MM.1S (cell line): ENCODE measurements at regions not wholly inside any gene's neighbourhood (a gene's known extent, or its start where the extent isn't known, plus 50 kb on each side); places are given as distances from the start of the nearest gene placed in this dataset.

Experiments
- DNase-seq: peaks from one replicate; pipeline ENCODE4 v3.0.0-alpha.2; 2015
- H2AFZ ChIP-seq: fragments of 300-600 bp; sonication (generic); 2 replicates; pipeline ENCODE4 v1.6.0; 2016; ENCODE audit warnings: antibody characterized with exemption, low read length
- H3F3A ChIP-seq: fragments of 300-600 bp; sonication (generic); 2 replicates; pipeline ENCODE4 v1.6.1; 2016; ENCODE audit warnings: mild to moderate bottlenecking, antibody characterized with exemption, low read length, moderate library complexity, mixed read lengths; ENCODE audit not compliant: insufficient read depth
- H3K27ac ChIP-seq: fragments of 300-600 bp; sonication (generic); 2 replicates; pipeline ENCODE4 v1.5.1; 2016; ENCODE audit warnings: mild to moderate bottlenecking, low read length
- H3K27me3 ChIP-seq: fragments of 300-600 bp; sonication (generic); replicated peaks from 2 replicates; pipeline ENCODE4 v1.6.0; 2016; ENCODE audit warnings: low read length; ENCODE audit not compliant: insufficient read depth
- H3K36me3 ChIP-seq: fragments of 300-600 bp; sonication (generic); replicated peaks from 2 replicates; pipeline ENCODE4 v1.6.1; 2016; ENCODE audit warnings: mild to moderate bottlenecking, low read length, mixed read lengths; ENCODE audit not compliant: insufficient read depth
- H3K4me1 ChIP-seq: fragments of 300-600 bp; sonication (generic); 2 replicates; pipeline ENCODE4 v1.6.1; 2016; ENCODE audit warnings: low read length, mixed read lengths
- H3K4me2 ChIP-seq: fragments of 300-600 bp; sonication (generic); 2 replicates; pipeline ENCODE4 v1.6.0; 2016; ENCODE audit warnings: low read depth, low read length
- H3K4me3 ChIP-seq: fragments of 300-600 bp; sonication (generic); 2 replicates; pipeline ENCODE4 v1.5.1; 2016; ENCODE audit warnings: low read length, mixed read lengths
- H3K79me2 ChIP-seq: fragments of 300-600 bp; sonication (generic); 2 replicates; pipeline ENCODE4 v1.6.1; 2016; ENCODE audit warnings: mixed run types, low read length, mixed read lengths
- H3K9ac ChIP-seq: fragments of 300-600 bp; sonication (generic); 2 replicates; pipeline ENCODE4 v1.6.1; 2016; ENCODE audit warnings: low read length, mixed read lengths
- H3K9me2 ChIP-seq: fragments of 300-600 bp; sonication (generic); replicated peaks from 2 replicates; pipeline ENCODE4 v1.6.1; 2016; ENCODE audit warnings: mild to moderate bottlenecking, low read length, mixed read lengths; ENCODE audit not compliant: insufficient read depth
- H3K9me3 ChIP-seq: fragments of 300-600 bp; sonication (generic); replicated peaks from 2 replicates; pipeline ENCODE4 v1.6.1; 2016; ENCODE audit warnings: mild to moderate bottlenecking, low read length, mixed read lengths; ENCODE audit not compliant: insufficient read depth
- H4K20me1 ChIP-seq: fragments of 300-600 bp; sonication (generic); 2 replicates; pipeline ENCODE4 v1.6.1; 2016; ENCODE audit warnings: mild to moderate bottlenecking, low read length, moderate library complexity, mixed read lengths; ENCODE audit not compliant: insufficient read depth
- EZH2 ChIP-seq: fragments of 300-600 bp; sonication (generic); optimal IDR thresholded peaks from 2 replicates; pipeline ENCODE3; 2017; ENCODE audit warnings: low read depth, mild to moderate bottlenecking, antibody characterized with exemption, low read length, mixed read lengths
- EZH2phosphoT487 ChIP-seq: fragments of 300-600 bp; sonication (generic); IDR thresholded peaks from 2 replicates; pipeline ENCODE4 v1.6.1; 2018; ENCODE audit warnings: antibody characterized with exemption, low read length
- TF ChIP-seq, protein P1 (sequence below): fragments of 300-600 bp; sonication (generic); IDR thresholded peaks from 2 replicates; pipeline ENCODE4 v1.5.1; 2016; ENCODE audit warnings: antibody characterized with exemption, low read length, mixed read lengths

DNA sequence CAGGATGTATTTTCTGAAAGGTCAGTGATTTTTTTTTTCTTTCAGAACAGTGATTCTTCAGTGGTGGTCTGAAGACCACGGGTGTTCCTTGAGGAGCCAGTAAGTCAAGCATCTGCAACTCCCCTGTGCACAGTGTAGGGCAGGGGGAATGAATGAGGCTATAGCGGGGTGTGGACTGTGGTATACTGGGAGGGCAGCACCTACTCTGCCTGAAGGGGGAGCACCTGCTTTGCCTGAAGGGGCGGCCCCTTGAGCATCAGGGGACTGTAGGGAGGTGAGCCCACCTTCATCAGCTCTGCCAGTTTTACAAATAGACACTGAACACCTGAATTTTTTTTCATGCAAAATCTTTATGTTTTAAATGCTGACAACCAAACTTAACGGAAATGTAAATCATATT is 77.5 kb upstream of the RIPOR2 start:
- Histone ChIP-seq H2AFZ (no peak overlapping the region), H3K4me2 (no peak overlapping the region), H3K36me3 (no peaks in the 10 kb centered on the region), H3K27me3 (no peaks in the 10 kb centered on the region), H3K9me3 (no peaks in the 10 kb centered on the region), H3K4me1 (no peaks in the 10 kb centered on the region), H3K9me2 (no peaks in the 10 kb centered on the region), H4K20me1 (no peaks in the 10 kb centered on the region), H3K9ac (no peak overlapping the region), H3K79me2 (no peaks in the 10 kb centered on the region), H3K4me3 (no peak overlapping the region), H3F3A (no peaks in the 10 kb centered on the region), H3K27ac (no peak overlapping the region)
- no peak for DNase-seq
- TF ChIP-seq EZH2 (no peak), EZH2phosphoT487 (no peak)
- TF ChIP-seq, protein P1, sequence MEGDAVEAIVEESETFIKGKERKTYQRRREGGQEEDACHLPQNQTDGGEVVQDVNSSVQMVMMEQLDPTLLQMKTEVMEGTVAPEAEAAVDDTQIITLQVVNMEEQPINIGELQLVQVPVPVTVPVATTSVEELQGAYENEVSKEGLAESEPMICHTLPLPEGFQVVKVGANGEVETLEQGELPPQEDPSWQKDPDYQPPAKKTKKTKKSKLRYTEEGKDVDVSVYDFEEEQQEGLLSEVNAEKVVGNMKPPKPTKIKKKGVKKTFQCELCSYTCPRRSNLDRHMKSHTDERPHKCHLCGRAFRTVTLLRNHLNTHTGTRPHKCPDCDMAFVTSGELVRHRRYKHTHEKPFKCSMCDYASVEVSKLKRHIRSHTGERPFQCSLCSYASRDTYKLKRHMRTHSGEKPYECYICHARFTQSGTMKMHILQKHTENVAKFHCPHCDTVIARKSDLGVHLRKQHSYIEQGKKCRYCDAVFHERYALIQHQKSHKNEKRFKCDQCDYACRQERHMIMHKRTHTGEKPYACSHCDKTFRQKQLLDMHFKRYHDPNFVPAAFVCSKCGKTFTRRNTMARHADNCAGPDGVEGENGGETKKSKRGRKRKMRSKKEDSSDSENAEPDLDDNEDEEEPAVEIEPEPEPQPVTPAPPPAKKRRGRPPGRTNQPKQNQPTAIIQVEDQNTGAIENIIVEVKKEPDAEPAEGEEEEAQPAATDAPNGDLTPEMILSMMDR = peak; percentile 26; the same call in 1 of the 2 replicates

DNA sequence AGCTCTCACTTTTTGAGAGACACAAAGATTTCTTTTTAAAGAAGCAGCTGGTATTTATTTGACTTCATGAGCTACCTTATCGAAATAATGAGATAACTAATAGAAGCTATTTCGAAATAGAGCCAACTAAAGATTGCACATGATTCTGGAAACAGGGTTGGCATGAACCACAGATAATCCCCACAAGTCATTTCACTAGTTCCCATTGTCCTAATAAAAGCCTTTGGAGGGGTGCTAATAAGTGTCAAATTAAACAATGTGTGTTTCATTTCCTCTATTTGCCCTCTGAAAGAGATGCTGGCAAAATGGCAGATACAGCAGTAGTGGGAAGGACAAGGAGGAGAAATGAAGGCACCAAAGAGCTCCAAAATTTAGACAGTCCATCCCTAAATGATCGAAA is 78.6 kb upstream of the RIPOR2 start:
- H3K27ac ChIP-seq = no peak overlapping the region

DNA sequence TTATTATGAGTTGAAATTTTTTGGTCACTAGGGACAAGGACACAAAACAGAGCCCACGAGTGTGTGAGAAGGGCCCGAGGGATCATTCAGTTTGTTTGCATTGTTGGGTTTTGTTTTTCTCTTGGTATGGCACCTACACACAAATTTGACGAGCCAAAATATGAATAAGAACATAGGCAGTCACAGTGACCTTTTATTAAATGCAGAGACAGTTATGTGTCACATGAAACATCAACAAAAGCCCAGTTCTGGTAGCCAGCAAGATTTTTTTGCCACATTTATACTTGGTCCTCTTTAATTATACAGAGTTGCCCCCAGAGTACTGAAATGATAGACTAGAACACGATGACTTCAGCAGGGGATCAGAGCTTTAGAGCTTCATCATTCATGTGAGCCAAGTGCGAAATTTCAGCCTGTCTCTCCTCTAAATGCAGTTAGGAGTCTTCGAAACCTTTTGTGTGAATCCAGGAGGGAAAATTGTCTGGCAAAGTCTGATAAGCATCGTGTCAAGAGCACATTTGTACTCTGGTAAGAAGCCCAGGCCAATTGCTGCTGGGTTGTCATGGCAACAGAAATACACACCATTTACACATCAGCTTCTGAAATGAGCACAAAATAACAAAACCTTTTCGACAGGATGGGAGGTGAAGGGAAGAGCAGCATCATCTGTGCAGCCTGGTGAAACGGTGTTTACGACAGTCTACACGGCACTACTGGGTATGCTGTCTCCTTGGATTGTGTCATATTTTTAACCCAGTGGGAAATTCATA is 79.2 kb upstream of the RIPOR2 start:
- no peak for DNase-seq
- H2AFZ ChIP-seq = no peak overlapping the region
- TF ChIP-seq EZH2 = no peak
- no peak for TF ChIP-seq EZH2phosphoT487
- TF ChIP-seq, protein P1 = no peak
- no peaks in the 10 kb centered on the region for H3K4me1 ChIP-seq
- H3K9me3 ChIP-seq = no peaks in the 10 kb centered on the region
- no peak overlapping the region for H3K4me2 ChIP-seq
- no peaks in the 10 kb centered on the region for H3K27me3 ChIP-seq
- no peak overlapping the region for H3K4me3 ChIP-seq
- H3K36me3 ChIP-seq = no peaks in the 10 kb centered on the region
- no peaks in the 10 kb centered on the region for H3K79me2 ChIP-seq
- H4K20me1 ChIP-seq = no peaks in the 10 kb centered on the region
- H3K9me2 ChIP-seq = no peaks in the 10 kb centered on the region
- H3F3A ChIP-seq = no peaks in the 10 kb centered on the region
- H3K27ac ChIP-seq = no peak overlapping the region
- H3K9ac ChIP-seq = no peak overlapping the region

More for the DNA sequence above, 78.6 kb upstream of the RIPOR2 start:
- no peaks in the 10 kb centered on the region for H3K36me3 ChIP-seq
- H3K27me3 ChIP-seq = no peaks in the 10 kb centered on the region
- no peaks in the 10 kb centered on the region for H3F3A ChIP-seq
- H4K20me1 ChIP-seq = no peaks in the 10 kb centered on the region
- no peaks in the 10 kb centered on the region for H3K4me1 ChIP-seq
- H3K4me3 ChIP-seq = no peak overlapping the region
- H2AFZ ChIP-seq = no peak overlapping the region
- H3K9ac ChIP-seq = no peak overlapping the region
- DNase-seq = no peak
- H3K9me2 ChIP-seq = no peaks in the 10 kb centered on the region
- TF ChIP-seq, protein P1 = no peak
- TF ChIP-seq EZH2 (no peak), EZH2phosphoT487 (no peak)
- no peaks in the 10 kb centered on the region for H3K79me2 ChIP-seq
- H3K9me3 ChIP-seq = no peaks in the 10 kb centered on the region
- no peak overlapping the region for H3K4me2 ChIP-seq
